ENCODE measurements at regions not wholly inside any gene's neighbourhood (a gene's known extent, or its start where the extent isn't known, plus 50 kb on each side); places are given as distances from the start of the nearest gene placed in this dataset.

GRCh38 chr2:128399690-128400291 is 81.1 kb upstream of the HS6ST1 start:
- H3K9me1 ChIP-seq (replicated peaks; ENCODE audit: control insufficient read depth, extremely low read depth, insufficient read depth, low read length): no peaks in the 10 kb centered on the region
- H3K4me2 ChIP-seq (ENCODE audit: insufficient read depth, low read length): no peak overlapping the region
- CTCF ChIA-PET: interaction anchor here (1.4 to 1.7 kb wide), 2 partner anchors 12 to 16 kb away, joined by 5 to 6 read pairs; no protein-coding TSS in a partner anchor
- no peak for DNase-seq (ENCODE audit: low read depth, low spot score)
- peaks cover 14% of the 10 kb centered on the region for H3K4me1 ChIP-seq (ENCODE audit: control insufficient read depth, extremely low read depth, insufficient read depth, low read length)
- no peaks in the 10 kb centered on the region for H3K9me3 ChIP-seq (replicated peaks; ENCODE audit: control insufficient read depth, insufficient read depth, low read length)
- TF ChIP-seq MYC (IDR thresholded peaks at IDR 0.05; ENCODE audit: low read depth, low read length): no peak
- no peak for TF ChIP-seq CTCF (IDR thresholded peaks at IDR 0.05; ENCODE audit: extremely low read depth in 1 of 2, insufficient read depth in 1 of 2, low read depth in 1 of 2, low read length in 2 of 2)
- no peak for TF ChIP-seq JUN (IDR thresholded peaks at IDR 0.05; ENCODE audit: borderline replicate concordance, insufficient read depth, insufficient read length, low read depth)
- no peak for TF ChIP-seq POLR2AphosphoS5 (IDR thresholded peaks at IDR 0.05; ENCODE audit: insufficient read depth, low read depth, low read length)
- TF ChIP-seq MAX (IDR thresholded peaks at IDR 0.05; ENCODE audit: insufficient read depth, insufficient read length): no peak
- TF ChIP-seq GATA2 (IDR thresholded peaks at IDR 0.05; ENCODE audit: insufficient read depth, insufficient read length, low read depth, low read length): no peak
- TF ChIP-seq FOS (IDR thresholded peaks at IDR 0.05; ENCODE audit: borderline replicate concordance, insufficient read depth, low read length): no peak
- TF ChIP-seq POLR2A (IDR thresholded peaks at IDR 0.05; ENCODE audit: low read depth, low read length): no peak
- no peak for TF ChIP-seq EZH2 (IDR thresholded peaks at IDR 0.05; ENCODE audit: borderline replicate concordance, low read depth, low read length, severe bottlenecking)
- POLR2A ChIA-PET: no interaction called here
- H3K4me3 ChIP-seq (replicated peaks in 1 of 3; ENCODE audit: insufficient read depth in 1 of 3, low read depth in 1 of 3, low read length in 3 of 3): no peak overlapping the region
- no peaks in the 10 kb centered on the region for H3K36me3 ChIP-seq (ENCODE audit: control insufficient read depth in 2 of 2, extremely low read depth in 1 of 2, insufficient read depth in 2 of 2, low read length in 2 of 2)
- no peaks in the 10 kb centered on the region for H3K27me3 ChIP-seq (ENCODE audit: control insufficient read depth in 2 of 2, insufficient read depth in 2 of 2, low read length in 2 of 2)
- no peaks in the 10 kb centered on the region for H3K79me2 ChIP-seq (ENCODE audit: control insufficient read depth, insufficient read depth, low read length)
- no peak for FAIRE-seq
- no TSS peak for BruUV-seq (replicated peaks)
- dilution Hi-C loops (cut with MboI; ENCODE audit: extremely low pct_ligation_motif_present, low sequenced_read_pairs): no loop called here
- H4K20me1 ChIP-seq (replicated peaks; ENCODE audit: control insufficient read depth, extremely low read depth, insufficient read depth, low read length): no peaks in the 10 kb centered on the region
- no peak overlapping the region for H3K27ac ChIP-seq (ENCODE audit: insufficient read depth, low read depth, low read length)
- intact Hi-C loops (cut with micrococcal nuclease): no loop called here
- no peak overlapping the region for H3K9ac ChIP-seq (replicated peaks; ENCODE audit: extremely low read depth, insufficient read depth, low read length)
- H2AFZ ChIP-seq (ENCODE audit: low read depth, low read length): no peak overlapping the region
